GM12865 (cell line): ENCODE measurements at regions not wholly inside any gene's neighbourhood (a gene's known extent, or its start where the extent isn't known, plus 50 kb on each side); places are given as distances from the start of the nearest gene placed in this dataset.

ENCODE experiments used
- DNase-seq: peaks from one replicate; pipeline ENCODE4 v3.0.0; 2010; ENCODE audit warnings: low read depth
- H3K4me3 ChIP-seq: 2 replicates; pipeline ENCODE4 v1.5.1; 2011; ENCODE audit warnings: mild to moderate bottlenecking, low read depth, low read length, control low read depth
- CTCF ChIP-seq: IDR thresholded peaks from 2 replicates; pipeline ENCODE4 v1.5.1; 2011; ENCODE audit warnings: low read length, control low read depth, low read depth, inconsistent platforms; ENCODE audit not compliant: insufficient read depth; ENCODE audit errors: missing control alignments

- no peak for DNase-seq
Observed at GRCh38 chr2:239758279-239758877, 266.8 kb downstream of the NDUFA10 start.

GRCh38 chr2:239756790-239757760, 268.1 kb downstream of the NDUFA10 start:
- DNase-seq: no peak
- no peak for TF ChIP-seq CTCF
- H3K4me3 ChIP-seq: no peak overlapping the region

More at GRCh38 chr2:239758279-239758877, 266.8 kb downstream of the NDUFA10 start:
- no peak for TF ChIP-seq CTCF
- H3K4me3 ChIP-seq: no peak overlapping the region

GRCh38 chr2:239756031-239756789, 268.9 kb downstream of the NDUFA10 start:
- no peak overlapping the region for H3K4me3 ChIP-seq
- DNase-seq: no peak

GRCh38 chr2:239753401-239753837, 271.7 kb downstream of the NDUFA10 start:
- TF ChIP-seq CTCF: no peak
- H3K4me3 ChIP-seq: no peak overlapping the region
- no peak for DNase-seq

More at GRCh38 chr2:239756031-239756789, 268.9 kb downstream of the NDUFA10 start:
- TF ChIP-seq CTCF: no peak

GRCh38 chr2:239752951-239753350, 272.2 kb downstream of the NDUFA10 start:
- no peak for DNase-seq
- H3K4me3 ChIP-seq: no peak overlapping the region
- TF ChIP-seq CTCF: no peak

- DNase-seq: no peak
- no peak for TF ChIP-seq CTCF
- no peak overlapping the region for H3K4me3 ChIP-seq
Observed at GRCh38 chr2:239751679-239752355, 273.3 kb downstream of the NDUFA10 start.
